Gastroesophageal sphincter (tissue), 3 donors: ENCODE measurements at regions not wholly inside any gene's neighbourhood (a gene's known extent, or its start where the extent isn't known, plus 50 kb on each side); places are given as distances from the start of the nearest gene placed in this dataset.

ENCODE experiments used
- CTCF ChIP-seq, 4 experiments: fragments of 200-600 bp in 2 of 4; fragments of 450-650 bp in 2 of 4; sonication (generic) in 1 of 4; IDR thresholded peaks; one replicate each; pipeline ENCODE4 v1.5.1; 2017 to 2019; ENCODE audit warnings: antibody characterized with exemption in 4 of 4, mild to moderate bottlenecking in 2 of 4, moderate library complexity in 2 of 4
- EP300 ChIP-seq: sonication (generic); formaldehyde crosslinking; IDR thresholded peaks from one replicate; pipeline ENCODE4 v1.6.1; 2017; ENCODE audit warnings: antibody characterized with exemption, mild to moderate bottlenecking
- POLR2A ChIP-seq, 2 donors: fragments of 450-650 bp; IDR thresholded peaks; one replicate each; pipeline ENCODE4 v1.6.1; 2017; ENCODE audit warnings: antibody characterized with exemption in 2 of 2, mild to moderate bottlenecking in 2 of 2, moderate library complexity in 1 of 2

- TF ChIP-seq CTCF (IDR thresholded peaks at IDR 0.05) (no peak), POLR2A (IDR thresholded peaks at IDR 0.05) (no peak), EP300 (no peak)
Measured at GRCh38 chr3:185989511-185989910, 51.7 kb upstream of the TRA2B start.
